Left lung (tissue), 4 donors: ENCODE measurements at regions not wholly inside any gene's neighbourhood (a gene's known extent, or its start where the extent isn't known, plus 50 kb on each side); places are given as distances from the start of the nearest gene placed in this dataset.

ENCODE experiments used
- ATAC-seq: fragments of 200-7000 bp; cut with Tn5 transposase; one replicate; pipeline ENCODE4 v1.9.1; 2020; ENCODE audit warnings: moderate library complexity
- DNase-seq, 4 donors: peaks; one replicate each; pipeline ENCODE4 v3.0.0-alpha.2; 2013 to 2020
- H3K27ac ChIP-seq, 2 donors: fragments of 200-600 bp; sonication (generic) in 1 of 2; one replicate each; pipeline versions ENCODE4 v1.5.0 to v1.8.0; 2020 to 2021
- H3K27me3 ChIP-seq, 2 donors: fragments of 200-600 bp; sonication (generic) in 1 of 2; one replicate each; pipeline versions ENCODE4 v1.5.0 to v1.8.0; 2020 to 2021
- H3K36me3 ChIP-seq, 2 donors: fragments of 200-600 bp; sonication (generic) in 1 of 2; one replicate each; pipeline versions ENCODE4 v1.5.0 to v1.8.0; 2020 to 2021
- H3K4me1 ChIP-seq, 2 donors: fragments of 200-600 bp; one replicate each; pipeline ENCODE4 v1.8.0; 2021
- H3K4me3 ChIP-seq, 2 donors: fragments of 200-600 bp; sonication (generic) in 1 of 2; one replicate each; pipeline versions ENCODE4 v1.5.0 to v1.8.0; 2020 to 2021; ENCODE audit warnings: mild to moderate bottlenecking in 1 of 2
- H3K9me3 ChIP-seq, 2 donors: fragments of 200-600 bp; sonication (generic) in 1 of 2; one replicate each; pipeline versions ENCODE4 v1.5.0 to v1.8.0; 2020 to 2021
- intact Hi-C, 2 donors: fragments of 100-400 bp; cut with DNase I; formaldehyde crosslinking; loops; one replicate each; pipeline versions ENCODE4 v1.11.2 to v1.14.2; 2022
- TF ChIP-seq, protein P1 (sequence below), 2 donors: fragments of 200-600 bp; sonication (generic) in 1 of 2; IDR thresholded peaks; one replicate each; pipeline versions ENCODE4 v1.5.0 to v1.8.0; 2021; ENCODE audit warnings: antibody characterized with exemption in 2 of 2
- donor health status: DM: no; HTN: yes; CAD: no.
- donor health status: DM: no; HTN: no; CAD: no.

DNA sequence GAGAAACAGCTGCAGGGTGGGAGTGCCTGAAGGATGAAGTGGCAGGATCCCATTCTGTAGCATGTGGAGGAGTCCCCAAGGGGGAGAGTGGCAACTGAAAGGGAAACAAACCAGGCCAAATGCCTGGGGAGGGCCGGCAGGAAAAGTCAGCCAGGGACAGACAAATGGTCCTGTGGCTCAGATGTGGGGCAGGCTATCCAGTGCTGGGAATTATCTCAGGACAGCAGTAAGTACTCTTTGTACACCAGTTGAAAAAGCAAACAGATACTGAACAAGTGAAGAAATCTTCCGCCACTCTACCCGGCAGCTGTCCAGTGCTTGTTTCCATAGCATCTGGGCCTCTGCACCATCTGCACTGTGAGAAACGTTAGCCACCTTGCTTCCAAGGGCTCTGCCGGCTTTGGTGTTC, 408.9 kb downstream of the LRATD1 start:
- Histone ChIP-seq H3K4me3 (no peak overlapping the region), H3K9me3 (no peaks in the 10 kb centered on the region), H3K27ac (no peak overlapping the region), H3K4me1 (no peaks in the 10 kb centered on the region), H3K27me3 (no peaks in the 10 kb centered on the region), H3K36me3 (no peaks in the 10 kb centered on the region)
- TF ChIP-seq, protein P1, sequence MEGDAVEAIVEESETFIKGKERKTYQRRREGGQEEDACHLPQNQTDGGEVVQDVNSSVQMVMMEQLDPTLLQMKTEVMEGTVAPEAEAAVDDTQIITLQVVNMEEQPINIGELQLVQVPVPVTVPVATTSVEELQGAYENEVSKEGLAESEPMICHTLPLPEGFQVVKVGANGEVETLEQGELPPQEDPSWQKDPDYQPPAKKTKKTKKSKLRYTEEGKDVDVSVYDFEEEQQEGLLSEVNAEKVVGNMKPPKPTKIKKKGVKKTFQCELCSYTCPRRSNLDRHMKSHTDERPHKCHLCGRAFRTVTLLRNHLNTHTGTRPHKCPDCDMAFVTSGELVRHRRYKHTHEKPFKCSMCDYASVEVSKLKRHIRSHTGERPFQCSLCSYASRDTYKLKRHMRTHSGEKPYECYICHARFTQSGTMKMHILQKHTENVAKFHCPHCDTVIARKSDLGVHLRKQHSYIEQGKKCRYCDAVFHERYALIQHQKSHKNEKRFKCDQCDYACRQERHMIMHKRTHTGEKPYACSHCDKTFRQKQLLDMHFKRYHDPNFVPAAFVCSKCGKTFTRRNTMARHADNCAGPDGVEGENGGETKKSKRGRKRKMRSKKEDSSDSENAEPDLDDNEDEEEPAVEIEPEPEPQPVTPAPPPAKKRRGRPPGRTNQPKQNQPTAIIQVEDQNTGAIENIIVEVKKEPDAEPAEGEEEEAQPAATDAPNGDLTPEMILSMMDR (IDR thresholded peaks at IDR 0.05): no peak
- intact Hi-C loops: no loop called here
- DNase-seq (peak in 2 of 4 donors; percentile 15 to 31), ATAC-seq (no peak)

DNA sequence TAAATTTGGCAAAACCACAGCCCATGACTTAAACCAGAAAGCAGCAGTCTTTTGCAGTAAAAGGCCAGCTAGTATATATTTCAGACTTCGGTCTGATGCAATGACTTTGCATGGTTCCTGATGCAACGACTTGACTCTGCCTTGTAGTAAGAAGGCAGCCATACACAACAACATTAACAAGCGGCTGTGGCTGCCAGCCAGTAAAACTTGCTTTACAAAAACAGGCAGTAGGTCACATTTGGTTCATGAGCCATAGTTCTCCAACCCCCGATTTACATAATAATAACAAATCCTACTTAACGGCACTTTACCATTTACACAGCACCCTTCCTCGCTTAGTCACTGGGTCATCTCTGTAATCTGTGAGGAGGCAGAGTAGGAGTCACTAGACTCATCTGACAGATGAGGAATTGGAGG, 410.3 kb downstream of the LRATD1 start:
- H3K36me3 ChIP-seq: no peaks in the 10 kb centered on the region
- no peak for ATAC-seq
- intact Hi-C loops: no loop called here

DNA sequence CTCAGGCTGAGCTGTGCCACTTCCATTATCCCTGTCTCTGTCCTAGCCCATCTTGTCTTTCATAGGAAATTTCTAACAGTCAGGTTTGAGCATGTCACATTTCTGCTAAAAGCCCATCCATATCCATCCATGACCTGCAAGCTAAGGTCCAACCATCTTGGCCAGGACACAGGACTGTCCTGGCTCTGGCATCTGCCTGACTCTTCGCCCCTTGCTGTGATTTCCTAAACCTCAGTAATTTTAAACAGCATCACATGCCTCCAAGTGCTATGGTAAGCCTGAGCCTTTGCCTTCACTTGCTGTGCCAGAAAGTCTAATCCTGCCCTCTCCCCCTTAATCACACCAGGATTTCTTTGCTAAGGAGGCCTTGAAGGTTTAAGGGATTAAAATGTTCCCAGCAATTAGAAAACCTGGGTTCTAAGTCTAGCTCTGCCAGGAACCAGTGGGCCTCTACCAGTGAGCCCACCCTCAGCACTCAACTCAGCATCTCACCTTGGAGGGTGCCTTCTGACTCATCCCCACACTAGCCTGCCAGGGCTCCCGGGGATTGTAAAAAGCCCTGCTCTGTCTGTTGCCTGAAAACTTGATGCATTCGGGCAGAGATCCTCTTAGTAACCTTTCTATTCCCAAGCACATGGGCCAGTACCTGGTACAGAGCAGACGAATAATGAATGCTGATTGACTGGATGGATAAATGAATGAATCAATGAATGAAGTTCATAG, 411.0 kb downstream of the LRATD1 start:
- no peaks in the 10 kb centered on the region for H3K4me1 ChIP-seq
- TF ChIP-seq, protein P1 (IDR thresholded peaks at IDR 0.05): no peak
- H3K36me3 ChIP-seq: no peaks in the 10 kb centered on the region
- intact Hi-C loops: no loop called here
- no peaks in the 10 kb centered on the region for H3K9me3 ChIP-seq
- no peaks in the 10 kb centered on the region for H3K27me3 ChIP-seq
- ATAC-seq: no peak
- no peak overlapping the region for H3K4me3 ChIP-seq
- no peak for DNase-seq
- H3K27ac ChIP-seq: no peak overlapping the region

More for the DNA sequence above, 410.3 kb downstream of the LRATD1 start:
- Histone ChIP-seq H3K9me3 (no peaks in the 10 kb centered on the region), H3K4me3 (no peak overlapping the region), H3K27me3 (no peaks in the 10 kb centered on the region), H3K4me1 (no peaks in the 10 kb centered on the region), H3K27ac (no peak overlapping the region)
- TF ChIP-seq, protein P1 (IDR thresholded peaks at IDR 0.05): no peak
- DNase-seq: peak in 2 of 4 donors; percentile 28 to 69

DNA sequence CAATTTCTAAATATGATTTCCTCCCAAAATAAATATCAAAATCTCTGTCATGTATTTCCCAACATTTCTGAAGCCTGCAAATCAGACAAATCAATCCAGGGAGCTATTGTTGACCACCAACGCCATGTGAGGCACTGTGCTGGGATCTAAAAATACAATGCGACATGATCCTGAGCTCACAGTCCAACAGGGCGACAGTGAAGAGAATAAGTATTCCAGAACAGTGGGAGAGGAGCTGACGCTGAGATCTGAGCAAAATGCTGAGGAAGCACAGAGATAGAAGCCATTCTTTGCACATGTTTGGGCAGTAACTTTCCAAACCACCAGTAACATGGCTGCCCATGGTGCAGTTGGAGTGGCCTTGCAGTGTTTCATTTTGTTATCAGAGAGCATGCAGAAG, 412.5 kb downstream of the LRATD1 start:
- H3K27ac ChIP-seq: no peak overlapping the region
- no peaks in the 10 kb centered on the region for H3K4me1 ChIP-seq
- TF ChIP-seq, protein P1 (IDR thresholded peaks at IDR 0.05): no peak
- no peaks in the 10 kb centered on the region for H3K36me3 ChIP-seq
- no peak overlapping the region for H3K4me3 ChIP-seq
- intact Hi-C loops: no loop called here
- ATAC-seq: no peak
- no peak for DNase-seq
- no peaks in the 10 kb centered on the region for H3K9me3 ChIP-seq
- no peaks in the 10 kb centered on the region for H3K27me3 ChIP-seq

DNA sequence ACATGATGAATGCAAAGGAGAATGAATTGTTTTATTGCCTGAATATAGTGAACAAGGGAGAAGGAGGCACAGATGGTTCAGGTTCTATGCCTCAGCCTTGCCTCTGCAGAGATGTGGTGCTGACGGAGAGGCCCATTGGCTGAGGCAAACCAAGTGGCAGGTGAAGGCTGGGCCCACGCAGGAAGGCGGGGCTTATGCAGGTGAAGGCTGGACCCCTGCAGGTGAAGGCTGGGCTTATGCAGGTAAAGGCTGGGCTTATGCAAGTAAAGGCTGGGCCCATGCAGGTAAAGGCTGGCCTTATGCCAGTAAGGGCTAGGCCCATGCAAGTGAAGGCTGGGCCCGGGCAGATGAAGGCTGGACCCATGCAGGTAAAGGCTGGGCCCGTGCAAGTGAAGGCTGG, 414.7 kb downstream of the LRATD1 start:
- H3K9me3 ChIP-seq: no peaks in the 10 kb centered on the region
- no peaks in the 10 kb centered on the region for H3K4me1 ChIP-seq
- no peak overlapping the region for H3K27ac ChIP-seq
- H3K4me3 ChIP-seq: no peak overlapping the region
- intact Hi-C loops: no loop called here
- H3K27me3 ChIP-seq: no peaks in the 10 kb centered on the region
- no peaks in the 10 kb centered on the region for H3K36me3 ChIP-seq
- TF ChIP-seq, protein P1 (IDR thresholded peaks at IDR 0.05): no peak
- ATAC-seq (no peak), DNase-seq (peak in 1 of 4 donors; percentile 50)
